ENCODE measurements at regions not wholly inside any gene's neighbourhood (a gene's known extent, or its start where the extent isn't known, plus 50 kb on each side); places are given as distances from the start of the nearest gene placed in this dataset.
A peak's percentile ranks its signal among the peaks of the same experiment; 100 is the strongest.

DNA sequence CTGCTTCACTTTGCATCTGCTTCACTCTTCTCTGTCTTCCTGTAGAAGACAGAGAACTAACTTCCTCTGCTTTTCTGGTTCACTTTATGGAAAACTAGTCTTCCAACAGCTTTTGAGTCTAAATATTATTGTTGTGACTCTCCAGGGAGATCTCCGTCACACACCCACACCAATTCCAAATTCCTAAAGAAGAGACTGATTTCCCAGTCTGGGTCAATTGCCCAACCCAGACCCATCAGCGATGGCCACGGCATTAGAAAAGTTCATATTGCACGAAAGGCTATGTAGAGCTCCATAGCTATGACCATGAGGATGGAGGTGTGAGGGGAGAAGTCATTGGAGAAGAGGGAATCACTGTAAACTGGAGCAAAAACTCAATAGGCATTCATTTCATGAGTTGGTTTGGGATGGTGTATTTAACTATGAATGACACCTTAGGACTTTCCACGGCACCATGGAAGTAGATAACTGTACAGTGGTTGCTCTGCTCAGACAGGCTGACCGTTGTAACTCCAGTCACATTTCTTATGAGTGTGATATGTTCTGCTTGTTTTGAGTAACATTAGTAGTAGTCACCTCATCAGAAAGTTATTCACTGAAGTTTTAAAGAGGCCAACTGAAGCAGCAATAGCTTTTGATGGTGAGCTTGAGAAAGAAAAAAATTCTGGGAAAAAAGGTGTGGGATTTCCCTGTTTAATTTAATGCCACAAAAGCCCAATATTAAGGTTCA is 78.1 kb upstream of the MAMDC2 start:
- no peak for ATAC-seq
- peaks cover 1% of the 10 kb centered on the region for H3K27me3 Mint-ChIP-seq (ENCODE audit: insufficient read depth, low read depth, poor library complexity)
- H3K79me2 ChIP-seq (replicated peaks; ENCODE audit: insufficient read depth), result no peaks in the 10 kb centered on the region
- no peaks in the 10 kb centered on the region for H3K36me3 Mint-ChIP-seq (ENCODE audit: low read depth)
- no peaks in the 10 kb centered on the region for H3K27me3 ChIP-seq (ENCODE audit: insufficient read depth)
- no peak overlapping the region for H3K4me3 Mint-ChIP-seq
- TF ChIP-seq, protein P1, sequence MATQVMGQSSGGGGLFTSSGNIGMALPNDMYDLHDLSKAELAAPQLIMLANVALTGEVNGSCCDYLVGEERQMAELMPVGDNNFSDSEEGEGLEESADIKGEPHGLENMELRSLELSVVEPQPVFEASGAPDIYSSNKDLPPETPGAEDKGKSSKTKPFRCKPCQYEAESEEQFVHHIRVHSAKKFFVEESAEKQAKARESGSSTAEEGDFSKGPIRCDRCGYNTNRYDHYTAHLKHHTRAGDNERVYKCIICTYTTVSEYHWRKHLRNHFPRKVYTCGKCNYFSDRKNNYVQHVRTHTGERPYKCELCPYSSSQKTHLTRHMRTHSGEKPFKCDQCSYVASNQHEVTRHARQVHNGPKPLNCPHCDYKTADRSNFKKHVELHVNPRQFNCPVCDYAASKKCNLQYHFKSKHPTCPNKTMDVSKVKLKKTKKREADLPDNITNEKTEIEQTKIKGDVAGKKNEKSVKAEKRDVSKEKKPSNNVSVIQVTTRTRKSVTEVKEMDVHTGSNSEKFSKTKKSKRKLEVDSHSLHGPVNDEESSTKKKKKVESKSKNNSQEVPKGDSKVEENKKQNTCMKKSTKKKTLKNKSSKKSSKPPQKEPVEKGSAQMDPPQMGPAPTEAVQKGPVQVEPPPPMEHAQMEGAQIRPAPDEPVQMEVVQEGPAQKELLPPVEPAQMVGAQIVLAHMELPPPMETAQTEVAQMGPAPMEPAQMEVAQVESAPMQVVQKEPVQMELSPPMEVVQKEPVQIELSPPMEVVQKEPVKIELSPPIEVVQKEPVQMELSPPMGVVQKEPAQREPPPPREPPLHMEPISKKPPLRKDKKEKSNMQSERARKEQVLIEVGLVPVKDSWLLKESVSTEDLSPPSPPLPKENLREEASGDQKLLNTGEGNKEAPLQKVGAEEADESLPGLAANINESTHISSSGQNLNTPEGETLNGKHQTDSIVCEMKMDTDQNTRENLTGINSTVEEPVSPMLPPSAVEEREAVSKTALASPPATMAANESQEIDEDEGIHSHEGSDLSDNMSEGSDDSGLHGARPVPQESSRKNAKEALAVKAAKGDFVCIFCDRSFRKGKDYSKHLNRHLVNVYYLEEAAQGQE (IDR thresholded peaks at IDR 0.05; ENCODE audit: unreplicated experiment), result no peak
- TF ChIP-seq POLR2AphosphoS5 (IDR thresholded peaks at IDR 0.05; ENCODE audit: low read depth) (no peak), NANOG (IDR thresholded peaks at IDR 0.05; ENCODE audit: borderline replicate concordance) (no peak)
- TF ChIP-seq, protein P2, sequence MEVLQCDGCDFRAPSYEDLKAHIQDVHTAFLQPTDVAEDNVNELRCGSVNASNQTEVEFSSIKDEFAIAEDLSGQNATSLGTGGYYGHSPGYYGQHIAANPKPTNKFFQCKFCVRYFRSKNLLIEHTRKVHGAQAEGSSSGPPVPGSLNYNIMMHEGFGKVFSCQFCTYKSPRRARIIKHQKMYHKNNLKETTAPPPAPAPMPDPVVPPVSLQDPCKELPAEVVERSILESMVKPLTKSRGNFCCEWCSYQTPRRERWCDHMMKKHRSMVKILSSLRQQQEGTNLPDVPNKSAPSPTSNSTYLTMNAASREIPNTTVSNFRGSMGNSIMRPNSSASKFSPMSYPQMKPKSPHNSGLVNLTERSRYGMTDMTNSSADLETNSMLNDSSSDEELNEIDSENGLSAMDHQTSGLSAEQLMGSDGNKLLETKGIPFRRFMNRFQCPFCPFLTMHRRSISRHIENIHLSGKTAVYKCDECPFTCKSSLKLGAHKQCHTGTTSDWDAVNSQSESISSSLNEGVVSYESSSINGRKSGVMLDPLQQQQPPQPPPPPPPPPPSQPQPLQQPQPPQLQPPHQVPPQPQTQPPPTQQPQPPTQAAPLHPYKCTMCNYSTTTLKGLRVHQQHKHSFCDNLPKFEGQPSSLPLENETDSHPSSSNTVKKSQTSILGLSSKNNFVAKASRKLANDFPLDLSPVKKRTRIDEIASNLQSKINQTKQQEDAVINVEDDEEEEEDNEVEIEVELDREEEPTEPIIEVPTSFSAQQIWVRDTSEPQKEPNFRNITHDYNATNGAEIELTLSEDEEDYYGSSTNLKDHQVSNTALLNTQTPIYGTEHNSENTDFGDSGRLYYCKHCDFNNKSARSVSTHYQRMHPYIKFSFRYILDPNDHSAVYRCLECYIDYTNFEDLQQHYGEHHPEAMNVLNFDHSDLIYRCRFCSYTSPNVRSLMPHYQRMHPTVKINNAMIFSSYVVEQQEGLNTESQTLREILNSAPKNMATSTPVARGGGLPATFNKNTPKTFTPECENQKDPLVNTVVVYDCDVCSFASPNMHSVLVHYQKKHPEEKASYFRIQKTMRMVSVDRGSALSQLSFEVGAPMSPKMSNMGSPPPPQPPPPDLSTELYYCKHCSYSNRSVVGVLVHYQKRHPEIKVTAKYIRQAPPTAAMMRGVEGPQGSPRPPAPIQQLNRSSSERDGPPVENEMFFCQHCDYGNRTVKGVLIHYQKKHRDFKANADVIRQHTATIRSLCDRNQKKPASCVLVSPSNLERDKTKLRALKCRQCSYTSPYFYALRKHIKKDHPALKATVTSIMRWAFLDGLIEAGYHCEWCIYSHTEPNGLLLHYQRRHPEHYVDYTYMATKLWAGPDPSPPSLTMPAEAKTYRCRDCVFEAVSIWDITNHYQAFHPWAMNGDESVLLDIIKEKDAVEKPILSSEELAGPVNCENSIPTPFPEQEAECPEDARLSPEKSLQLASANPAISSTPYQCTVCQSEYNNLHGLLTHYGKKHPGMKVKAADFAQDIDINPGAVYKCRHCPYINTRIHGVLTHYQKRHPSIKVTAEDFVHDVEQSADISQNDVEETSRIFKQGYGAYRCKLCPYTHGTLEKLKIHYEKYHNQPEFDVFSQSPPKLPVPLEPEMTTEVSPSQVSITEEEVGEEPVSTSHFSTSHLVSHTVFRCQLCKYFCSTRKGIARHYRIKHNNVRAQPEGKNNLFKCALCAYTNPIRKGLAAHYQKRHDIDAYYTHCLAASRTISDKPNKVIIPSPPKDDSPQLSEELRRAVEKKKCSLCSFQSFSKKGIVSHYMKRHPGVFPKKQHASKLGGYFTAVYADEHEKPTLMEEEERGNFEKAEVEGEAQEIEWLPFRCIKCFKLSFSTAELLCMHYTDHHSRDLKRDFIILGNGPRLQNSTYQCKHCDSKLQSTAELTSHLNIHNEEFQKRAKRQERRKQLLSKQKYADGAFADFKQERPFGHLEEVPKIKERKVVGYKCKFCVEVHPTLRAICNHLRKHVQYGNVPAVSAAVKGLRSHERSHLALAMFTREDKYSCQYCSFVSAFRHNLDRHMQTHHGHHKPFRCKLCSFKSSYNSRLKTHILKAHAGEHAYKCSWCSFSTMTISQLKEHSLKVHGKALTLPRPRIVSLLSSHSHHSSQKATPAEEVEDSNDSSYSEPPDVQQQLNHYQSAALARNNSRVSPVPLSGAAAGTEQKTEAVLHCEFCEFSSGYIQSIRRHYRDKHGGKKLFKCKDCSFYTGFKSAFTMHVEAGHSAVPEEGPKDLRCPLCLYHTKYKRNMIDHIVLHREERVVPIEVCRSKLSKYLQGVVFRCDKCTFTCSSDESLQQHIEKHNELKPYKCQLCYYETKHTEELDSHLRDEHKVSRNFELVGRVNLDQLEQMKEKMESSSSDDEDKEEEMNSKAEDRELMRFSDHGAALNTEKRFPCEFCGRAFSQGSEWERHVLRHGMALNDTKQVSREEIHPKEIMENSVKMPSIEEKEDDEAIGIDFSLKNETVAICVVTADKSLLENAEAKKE (CRISPR knock-in tag; IDR thresholded peaks at IDR 0.05), result no peak
- H2AFZ ChIP-seq, result peak overlapping the region; percentile 67; the same call in 1 of the 2 replicates
- H3K9me3 Mint-ChIP-seq, result no peaks in the 10 kb centered on the region
- peak overlapping the region; percentile 8 for H3K4me2 ChIP-seq
- H3K27ac ChIP-seq (ENCODE audit: low read depth), result no peak overlapping the region
- H4K20me1 ChIP-seq (replicated peaks; ENCODE audit: insufficient read depth), result no peaks in the 10 kb centered on the region
- no peaks in the 10 kb centered on the region for H3F3A ChIP-seq (replicated peaks; ENCODE audit: low read depth)
- H3K4me1 Mint-ChIP-seq, result peaks cover 36% of the 10 kb centered on the region
- no peak for DNase-seq (ENCODE audit: low spot score)
- peaks cover 12% of the 10 kb centered on the region; the same call in 1 of the 2 replicates for H3K9me2 ChIP-seq (ENCODE audit: insufficient read depth)
- peaks cover 44% of the 10 kb centered on the region for H3K4me1 ChIP-seq (ENCODE audit: insufficient read depth)
- H3K4me3 ChIP-seq, result no peak overlapping the region
- H3K27ac Mint-ChIP-seq, result no peak overlapping the region
- H3K36me3 ChIP-seq (ENCODE audit: insufficient read depth), result no peaks in the 10 kb centered on the region
